HUES64 (cell line): ENCODE measurements at regions not wholly inside any gene's neighbourhood (a gene's known extent, or its start where the extent isn't known, plus 50 kb on each side); places are given as distances from the start of the nearest gene placed in this dataset.
"Not testable (repeated sequence)": the region's sequence is repeated elsewhere in the genome, so short reads cannot be mapped to it uniquely, and the experiment has no call there.

ENCODE experiments used
- H3K27ac ChIP-seq: 2 replicates; pipeline ENCODE4 v1.7.0; 2013; ENCODE audit warnings: low read depth, low read length, inconsistent platforms
- H3K27me3 ChIP-seq: 2 replicates; pipeline ENCODE4 v1.6.1; 2013; ENCODE audit warnings: mild to moderate bottlenecking, low read length; ENCODE audit not compliant: insufficient read depth
- H3K36me3 ChIP-seq: 2 replicates; pipeline ENCODE4 v1.6.1; 2013; ENCODE audit warnings: mild to moderate bottlenecking, low read length; ENCODE audit not compliant: insufficient read depth
- H3K4me1 ChIP-seq: 2 replicates; pipeline ENCODE4 v1.6.1; 2013; ENCODE audit warnings: mild to moderate bottlenecking, low read length, moderate library complexity; ENCODE audit not compliant: insufficient read depth
- H3K4me3 ChIP-seq: 2 replicates; pipeline ENCODE4 v1.5.1; 2013; ENCODE audit warnings: mild to moderate bottlenecking, low read length, moderate library complexity
- H3K9ac ChIP-seq: 2 replicates; pipeline ENCODE4 v1.6.1; 2013; ENCODE audit warnings: mild to moderate bottlenecking, low read depth, low read length
- H3K9me3 ChIP-seq: 2 replicates; pipeline ENCODE4 v1.6.1; 2013; ENCODE audit warnings: low read depth, low read length; ENCODE audit not compliant: insufficient read depth
- WGBS: fragments of 150-250, 120-280 bp; methylation state at CpG from one replicate; pipeline ENCODE4 v1.1.7; 2013; ENCODE audit warnings: missing lambda C conversion rate; 5-methylcytosine and 5-hydroxymethylcytosine counted together

DNA sequence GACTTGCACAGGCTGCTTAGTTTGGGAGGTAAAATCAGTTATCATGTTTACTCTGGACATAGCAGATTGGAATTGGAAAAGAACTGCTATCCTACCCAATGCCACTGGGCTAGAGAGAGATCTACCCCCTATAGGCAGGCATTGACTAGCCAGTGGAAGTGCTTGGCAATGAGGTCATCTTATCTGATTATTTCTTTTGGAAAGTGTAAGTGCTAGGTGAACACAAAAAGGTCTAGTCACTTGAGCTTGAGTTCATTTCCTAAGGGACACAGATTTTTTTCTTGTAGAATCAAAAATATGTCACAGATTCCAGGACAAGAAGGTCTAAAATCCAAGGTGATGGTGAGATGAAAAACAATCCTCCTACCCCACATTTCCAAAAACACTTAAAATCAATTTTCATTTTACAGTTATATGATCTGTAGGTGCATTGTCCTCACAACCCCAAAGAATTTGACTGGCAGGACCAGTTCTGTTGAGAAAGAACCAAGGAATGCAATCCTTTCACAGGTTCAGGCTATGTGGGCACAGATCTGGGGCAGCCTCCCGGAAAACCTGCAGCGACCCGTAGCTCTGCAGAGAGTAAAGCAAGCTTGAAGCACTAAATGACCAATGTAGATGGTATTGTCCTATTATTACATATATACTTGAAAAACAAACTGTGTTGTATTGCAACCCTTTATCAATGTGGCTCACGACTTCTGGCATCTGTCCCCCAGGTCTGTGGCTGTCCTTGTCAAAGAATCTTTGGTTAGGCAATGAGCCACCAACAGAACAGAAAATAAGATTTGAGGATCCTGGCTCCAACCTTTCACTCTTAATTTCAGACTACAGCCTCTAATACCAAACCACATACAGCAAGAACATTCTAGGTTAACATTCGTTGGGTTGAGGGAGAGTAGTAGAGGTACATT, 67.3 kb upstream of the ADTRP start:
- Histone ChIP-seq H3K4me3 (no peak overlapping the region), H3K4me1 (no peaks in the 10 kb centered on the region), H3K36me3 (no peaks in the 10 kb centered on the region), H3K27me3 (no peaks in the 10 kb centered on the region), H3K9ac (no peak overlapping the region), H3K9me3 (no peaks in the 10 kb centered on the region), H3K27ac (no peak overlapping the region)
- 93% methylated on average over 4 of the region's 5 CpGs for WGBS

DNA sequence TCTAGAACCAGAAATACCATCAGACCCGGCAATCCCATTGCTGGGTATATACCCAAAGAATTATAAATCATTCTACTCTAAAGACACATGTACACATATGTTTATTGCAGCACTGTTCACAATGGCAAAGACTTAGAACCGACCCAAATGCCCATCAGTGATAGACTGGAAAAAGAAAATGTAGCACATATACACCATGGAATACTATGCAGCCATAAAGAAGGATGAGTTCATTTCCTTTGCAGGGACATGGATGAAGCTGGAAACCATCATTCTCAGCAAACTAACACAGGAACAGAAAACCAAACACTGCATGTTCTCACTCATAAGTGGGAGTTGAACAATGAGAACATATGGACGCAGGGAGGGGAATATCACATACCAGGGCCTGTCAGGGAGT, 64.2 kb upstream of the ADTRP start:
- H3K27ac ChIP-seq, H3K9ac ChIP-seq: not testable (repeated sequence)
- WGBS, result 97% methylated on average over 2 of the region's 3 CpGs

DNA sequence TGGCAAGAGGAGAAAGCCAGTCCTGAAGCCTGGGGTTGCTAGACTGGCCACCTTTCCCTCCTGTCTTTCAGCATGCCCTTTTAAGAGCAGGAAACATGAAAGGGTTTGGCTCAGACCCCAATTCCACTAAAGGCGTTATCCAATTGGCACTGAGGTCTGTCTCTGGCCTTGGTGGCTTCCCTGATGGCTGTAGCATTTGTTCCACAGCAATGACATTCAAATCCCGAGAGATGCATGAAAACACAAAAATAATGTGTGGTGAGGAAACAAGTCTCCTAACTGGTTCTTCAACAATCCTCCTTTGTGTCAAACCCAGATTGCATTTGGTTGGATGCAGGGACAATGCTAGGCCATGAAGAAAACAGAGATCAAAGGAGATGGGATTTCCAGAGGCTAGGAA, 56.5 kb upstream of the ADTRP start:
- no peak overlapping the region for H3K27ac ChIP-seq
- no peak overlapping the region for H3K4me3 ChIP-seq
- no peak overlapping the region for H3K9ac ChIP-seq
- WGBS, result 97% methylated on average over 2 of the region's 2 CpGs
- no peaks in the 10 kb centered on the region for H3K27me3 ChIP-seq
- no peaks in the 10 kb centered on the region for H3K36me3 ChIP-seq
- no peaks in the 10 kb centered on the region for H3K9me3 ChIP-seq
- no peaks in the 10 kb centered on the region for H3K4me1 ChIP-seq

More for the DNA sequence above, 64.2 kb upstream of the ADTRP start:
- H3K27me3 ChIP-seq, H3K4me1 ChIP-seq, H3K4me3 ChIP-seq, H3K36me3 ChIP-seq, H3K9me3 ChIP-seq: not testable (repeated sequence)

DNA sequence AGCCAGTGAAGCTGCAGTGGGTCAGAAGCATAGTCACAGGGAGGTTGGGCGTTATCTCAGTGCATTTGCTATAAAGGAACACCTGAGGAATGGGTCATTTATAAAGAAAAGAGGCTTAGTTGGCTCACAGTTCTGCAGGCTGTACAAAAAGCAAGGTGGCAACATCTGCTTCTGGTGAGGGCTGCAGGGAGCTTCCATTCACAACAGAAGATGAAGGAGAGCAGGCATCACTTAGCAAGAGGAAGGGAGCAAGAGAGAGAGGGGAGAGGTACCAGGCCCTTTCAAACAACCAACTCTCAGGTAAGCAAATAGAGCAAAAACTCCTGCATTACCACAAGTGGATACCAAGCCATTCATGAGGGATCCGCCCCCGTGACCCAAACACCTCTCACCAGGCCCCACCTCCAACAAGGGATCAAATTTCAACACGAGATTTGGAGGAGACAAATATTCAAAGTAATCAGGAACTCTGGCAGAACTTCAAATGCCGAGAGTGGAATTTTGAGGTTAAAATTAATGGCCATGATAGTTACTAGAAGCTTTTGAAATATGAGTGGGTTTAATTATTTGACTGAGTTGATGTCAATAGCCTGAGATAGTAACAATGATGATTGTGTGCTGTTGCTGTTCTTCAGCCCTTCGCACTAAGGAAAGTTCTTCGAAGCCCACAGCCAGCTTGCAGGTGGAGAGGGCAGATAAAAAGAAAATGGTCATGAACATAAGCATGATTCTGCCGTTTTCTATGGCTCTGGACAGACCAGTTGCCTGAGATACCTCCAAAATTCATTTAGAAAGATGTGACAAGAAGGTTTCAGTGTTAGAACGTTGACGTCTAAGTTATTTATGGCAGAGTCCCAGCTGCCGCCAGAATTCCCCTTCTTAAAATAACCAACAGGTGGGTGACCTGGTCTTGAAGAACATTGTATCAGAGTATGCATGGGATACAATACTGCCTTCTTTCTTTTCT, 55.3 kb upstream of the ADTRP start:
- H3K9ac ChIP-seq, result no peak overlapping the region
- H3K9me3 ChIP-seq, result no peaks in the 10 kb centered on the region
- H3K36me3 ChIP-seq, result no peaks in the 10 kb centered on the region
- 84% methylated on average over 11 of the region's 11 CpGs for WGBS
- no peaks in the 10 kb centered on the region for H3K27me3 ChIP-seq
- H3K4me1 ChIP-seq, result no peaks in the 10 kb centered on the region
- no peak overlapping the region for H3K4me3 ChIP-seq
- no peak overlapping the region for H3K27ac ChIP-seq

DNA sequence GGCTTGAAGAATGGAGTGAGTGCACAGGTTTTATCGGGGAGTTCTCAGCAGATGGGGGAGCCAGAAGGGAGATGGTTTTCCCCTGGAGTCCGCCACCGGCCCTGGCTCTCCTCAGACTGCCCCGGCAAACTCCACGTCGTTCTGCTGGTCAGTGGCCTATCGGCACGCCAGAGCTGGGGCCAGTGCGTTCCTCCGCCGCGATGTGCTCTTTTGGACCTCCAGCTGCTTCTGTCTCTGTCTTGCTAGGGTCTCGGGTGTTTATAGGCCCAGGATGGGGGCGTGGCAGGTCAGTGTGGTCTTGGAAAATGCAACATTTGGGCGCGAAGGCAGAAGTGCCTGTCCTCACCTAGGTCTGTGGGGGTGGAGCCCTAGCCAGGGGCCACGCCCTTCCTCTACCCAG, 53.0 kb upstream of the ADTRP start:
- Histone ChIP-seq H3K27ac (no peak overlapping the region), H3K9me3 (no peaks in the 10 kb centered on the region), H3K4me1 (no peaks in the 10 kb centered on the region), H3K9ac (no peak overlapping the region), H3K4me3 (no peak overlapping the region), H3K36me3 (no peaks in the 10 kb centered on the region), H3K27me3 (no peaks in the 10 kb centered on the region)
- WGBS, result 94% methylated on average over 17 of the region's 17 CpGs

DNA sequence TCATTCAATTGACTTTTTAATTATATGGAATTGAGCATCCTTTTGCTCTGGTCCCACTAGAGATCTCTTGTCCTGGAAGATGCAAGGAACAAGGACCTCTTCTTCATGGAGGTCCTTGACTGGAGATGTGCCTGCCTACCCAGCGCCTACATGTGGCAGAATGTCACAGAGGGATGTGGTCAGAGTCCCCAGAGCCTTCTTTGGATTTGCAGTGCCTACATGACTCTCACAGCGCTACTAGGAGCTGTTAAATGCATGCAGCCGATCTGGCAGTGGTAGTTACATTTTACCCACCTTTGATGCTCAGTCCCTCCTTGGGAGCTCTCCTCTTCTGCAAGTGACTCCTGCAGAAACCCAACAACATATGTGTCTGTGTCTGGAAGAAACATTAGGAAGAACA, 51.9 kb upstream of the ADTRP start:
- H3K27ac ChIP-seq, result no peak overlapping the region
- H3K9ac ChIP-seq, result no peak overlapping the region
- H3K4me3 ChIP-seq, result no peak overlapping the region
- H3K4me1 ChIP-seq, result no peaks in the 10 kb centered on the region
- no peaks in the 10 kb centered on the region for H3K36me3 ChIP-seq
- no peaks in the 10 kb centered on the region for H3K9me3 ChIP-seq
- 97% methylated on average over 3 of the region's 3 CpGs for WGBS
- no peaks in the 10 kb centered on the region for H3K27me3 ChIP-seq

DNA sequence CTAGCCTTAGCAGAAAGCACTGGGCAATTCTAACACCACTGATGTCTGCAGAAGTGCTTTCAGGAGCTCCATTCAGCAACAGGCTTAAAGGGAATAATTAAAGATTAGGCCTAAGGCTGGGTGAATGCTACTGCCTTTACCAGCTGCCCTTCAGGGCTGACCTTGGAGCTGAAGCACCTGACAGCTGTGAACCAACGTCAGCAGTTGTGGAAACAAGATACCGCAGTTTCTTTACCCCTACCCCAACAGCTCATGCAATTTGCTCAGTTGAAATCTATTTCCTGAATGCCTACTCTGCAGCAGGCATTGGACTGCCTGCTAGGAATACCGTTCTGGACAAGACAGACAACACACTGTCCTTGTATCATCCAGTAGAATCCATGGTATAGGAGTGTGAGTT, 51.5 kb upstream of the ADTRP start:
- no peaks in the 10 kb centered on the region for H3K9me3 ChIP-seq
- no peak overlapping the region for H3K9ac ChIP-seq
- no peaks in the 10 kb centered on the region for H3K4me1 ChIP-seq
- H3K27ac ChIP-seq, result no peak overlapping the region
- H3K4me3 ChIP-seq, result no peak overlapping the region
- no peaks in the 10 kb centered on the region for H3K36me3 ChIP-seq
- no peaks in the 10 kb centered on the region for H3K27me3 ChIP-seq
- 93% methylated on average over 3 of the region's 3 CpGs for WGBS

DNA sequence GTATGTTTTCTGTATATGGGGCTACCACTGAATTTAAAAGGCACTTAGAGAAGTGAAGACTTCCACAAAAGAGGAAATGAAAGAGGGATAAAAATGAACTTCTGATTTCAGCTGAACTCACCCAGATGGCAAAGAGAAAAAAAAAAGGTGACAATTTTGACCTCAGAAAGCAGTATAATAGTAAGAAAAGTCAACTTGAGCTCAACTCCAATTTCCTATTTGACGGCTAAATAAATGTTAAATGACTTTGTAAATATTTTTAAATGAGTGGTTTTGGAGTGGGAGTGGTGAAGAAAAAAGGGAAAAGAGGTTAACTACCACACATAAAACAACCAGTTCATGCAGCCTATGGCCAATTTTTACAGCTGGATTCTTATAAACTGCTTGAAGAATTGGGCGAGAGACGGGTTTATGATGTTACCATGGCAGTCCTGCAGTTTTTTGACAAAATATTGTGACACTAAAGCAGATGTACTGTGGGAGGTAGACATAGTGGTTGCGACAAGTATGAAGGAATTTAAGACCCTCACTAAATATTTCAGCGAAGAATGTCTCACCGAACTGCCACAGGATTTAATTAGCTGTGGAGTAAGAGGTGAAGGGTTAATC, 49.8 kb upstream of the ADTRP start:
- no peaks in the 10 kb centered on the region for H3K9me3 ChIP-seq
- no peak overlapping the region for H3K27ac ChIP-seq
- WGBS, result 96% methylated on average over 6 of the region's 6 CpGs
- no peaks in the 10 kb centered on the region for H3K4me1 ChIP-seq
- H3K27me3 ChIP-seq, result no peaks in the 10 kb centered on the region
- no peak overlapping the region for H3K9ac ChIP-seq
- no peaks in the 10 kb centered on the region for H3K36me3 ChIP-seq
- H3K4me3 ChIP-seq, result no peak overlapping the region
